ENCODE measurements at regions not wholly inside any gene's neighbourhood (a gene's known extent, or its start where the extent isn't known, plus 50 kb on each side); places are given as distances from the start of the nearest gene placed in this dataset.
"Not testable (repeated sequence)": the region's sequence is repeated elsewhere in the genome, so short reads cannot be mapped to it uniquely, and the experiment has no call there.

DNA sequence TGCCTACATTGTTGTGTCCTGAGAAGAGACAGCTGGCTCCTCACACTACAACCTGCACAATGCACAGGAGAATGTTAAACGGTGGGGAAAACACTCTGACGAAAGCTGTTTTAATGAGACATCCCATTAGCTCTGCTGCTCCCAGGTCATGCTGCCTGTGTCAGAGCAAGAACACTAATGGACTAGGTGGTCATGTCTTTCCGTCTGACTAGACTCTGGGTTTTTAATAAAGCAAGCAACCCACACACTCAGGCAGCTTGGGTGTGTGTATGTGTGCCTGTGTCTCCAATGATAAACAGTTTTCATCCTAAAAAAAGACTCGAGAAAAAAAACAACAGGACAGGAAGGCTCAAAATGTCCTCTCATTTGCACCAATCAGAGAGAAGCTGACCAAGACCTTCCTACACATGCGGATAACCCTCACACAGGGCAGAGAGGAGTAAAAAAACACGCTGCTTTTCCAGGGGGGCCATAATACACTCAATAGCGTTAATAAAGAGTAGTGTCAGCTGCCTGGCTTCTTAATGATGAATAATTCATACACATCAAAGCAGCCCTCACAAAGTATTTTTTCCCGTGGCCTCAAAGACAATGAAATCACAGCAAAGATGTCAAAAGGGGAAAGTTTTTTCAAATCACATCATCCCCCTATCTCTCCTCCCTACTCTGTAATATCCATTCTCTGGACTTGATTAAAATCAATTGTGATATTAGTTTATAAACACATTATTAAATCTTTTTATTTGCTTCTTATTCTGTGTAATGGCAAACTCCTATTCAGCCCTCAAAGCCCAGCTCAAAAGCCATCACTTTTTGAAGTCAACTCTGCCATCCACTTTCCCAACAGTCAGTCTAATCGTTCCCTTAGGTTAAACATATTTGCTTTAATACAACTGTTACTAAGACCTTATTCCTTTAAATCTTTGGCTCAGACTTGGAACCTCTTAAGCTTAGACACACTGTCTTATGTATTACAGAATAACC, 244.2 kb upstream of the CDH11 start:
- no peak for DNase-seq (ENCODE audit: low spot score)

DNA sequence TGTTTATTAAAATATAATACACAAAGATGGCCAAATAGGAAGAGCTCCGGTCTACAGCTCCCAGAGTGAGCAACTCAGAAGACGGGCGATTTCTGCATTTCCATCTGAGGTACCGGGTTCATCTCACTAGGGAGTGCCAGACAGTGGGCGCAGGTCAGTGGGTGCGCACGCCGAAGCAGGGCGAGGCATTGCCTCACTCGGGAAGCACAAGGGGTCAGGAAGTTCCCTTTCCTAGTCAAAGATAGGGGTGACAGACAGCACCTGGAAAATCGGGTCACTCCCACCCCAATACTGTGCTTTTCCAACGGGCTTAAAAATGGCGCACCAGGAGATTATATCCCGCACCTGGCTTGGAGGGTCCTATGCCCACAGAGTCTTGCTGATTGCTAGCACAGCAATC, 234.9 kb upstream of the CDH11 start:
- DNase-seq (ENCODE audit: low spot score), result not testable (repeated sequence)

DNA sequence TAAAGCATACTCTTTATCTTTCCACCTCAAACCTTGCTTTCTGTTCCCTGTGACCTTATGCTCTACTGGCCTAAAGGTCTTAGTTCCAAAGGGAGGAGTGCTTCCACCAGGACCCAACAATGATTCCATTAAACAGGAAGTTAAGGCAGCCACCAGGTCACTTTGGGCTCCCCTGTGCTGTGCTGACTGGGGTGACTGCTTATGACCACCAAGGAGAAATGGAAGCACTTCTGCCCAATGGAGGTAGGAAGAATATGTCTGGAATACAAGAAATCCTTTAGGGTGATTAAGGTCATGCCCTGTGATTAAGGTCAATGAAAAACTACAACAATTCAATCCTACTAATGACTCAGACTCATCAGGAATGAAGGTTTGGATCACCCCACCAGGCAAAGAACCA, 233.8 kb upstream of the CDH11 start:
- DNase-seq (ENCODE audit: low spot score), result no peak

- no peak for DNase-seq (ENCODE audit: low spot score)
Observed at GRCh38 chr16:65353183-65353582, 231.3 kb upstream of the CDH11 start.

GRCh38 chr16:65349626-65350025, 227.8 kb upstream of the CDH11 start:
- DNase-seq (ENCODE audit: low spot score), result no peak

DNA sequence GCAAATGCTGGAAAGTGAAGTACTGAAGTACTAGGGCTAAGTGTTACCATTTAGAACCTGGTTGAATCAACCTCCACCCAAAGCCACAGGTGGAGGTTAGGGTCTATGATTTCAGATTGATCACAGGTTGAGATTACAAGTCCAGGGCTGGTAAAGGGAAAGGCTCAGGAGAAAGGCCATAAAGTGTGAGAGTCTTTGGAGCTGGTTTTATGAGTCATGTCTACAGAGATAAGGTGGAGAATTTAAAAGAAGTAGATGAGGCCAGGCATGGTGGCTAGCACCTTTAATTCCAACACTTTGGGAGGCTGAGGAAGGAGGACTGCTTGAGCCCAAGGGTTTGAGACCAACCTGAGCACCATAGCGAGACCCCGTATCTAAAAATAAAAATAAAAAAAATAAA, 221.7 kb upstream of the CDH11 start:
- DNase-seq (ENCODE audit: low spot score), result no peak

DNA sequence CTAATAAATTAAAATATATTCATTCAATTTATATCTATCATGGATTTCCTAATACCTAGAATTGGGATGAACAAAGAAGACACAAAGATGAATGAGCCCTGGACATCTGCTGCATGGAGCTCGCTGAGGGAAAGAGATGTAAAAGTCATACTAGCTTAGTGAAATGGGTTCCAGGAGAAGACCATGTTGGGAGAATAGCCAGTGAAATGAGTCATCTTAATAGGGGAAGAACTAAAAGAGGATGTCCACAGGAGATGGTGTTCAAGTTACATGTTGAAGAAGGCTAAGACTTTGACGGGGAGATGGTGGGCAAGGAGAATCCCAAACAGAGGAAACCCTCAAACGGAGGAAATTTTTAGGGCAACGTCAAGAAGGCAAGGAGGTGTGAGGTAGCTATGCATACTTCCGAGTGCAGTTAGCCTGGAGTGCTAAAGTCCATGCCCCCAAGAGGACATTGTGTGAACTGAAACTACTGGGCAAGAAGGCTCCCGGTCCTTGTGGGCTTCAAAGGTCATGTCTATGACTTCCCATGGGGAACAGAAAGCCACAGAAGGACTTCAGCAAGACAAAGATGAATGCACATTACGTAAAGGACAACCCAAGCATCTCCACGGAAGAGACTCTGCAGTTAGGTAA, 220.5 kb upstream of the CDH11 start:
- DNase-seq (ENCODE audit: low spot score), result no peak

DNA sequence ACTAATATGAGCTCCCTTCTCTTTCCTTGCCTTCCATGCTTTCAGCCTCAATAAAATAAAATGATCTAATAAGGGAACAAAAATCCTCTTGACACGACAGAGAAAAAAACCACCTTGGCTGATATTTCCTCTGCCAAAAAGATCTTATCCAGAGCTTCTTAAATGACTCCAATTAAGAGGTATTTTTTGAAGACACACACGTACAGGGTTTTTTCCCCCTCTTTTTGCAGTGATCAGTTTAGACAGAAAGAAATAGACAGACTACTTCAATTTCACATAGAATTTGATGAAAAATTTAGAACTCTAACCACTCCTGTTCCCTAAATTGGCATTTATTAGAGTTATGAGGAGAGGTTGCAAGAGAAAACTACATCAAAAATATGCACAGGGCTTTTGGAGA, 217.2 kb upstream of the CDH11 start:
- DNase-seq (ENCODE audit: low spot score), result no peak

DNA sequence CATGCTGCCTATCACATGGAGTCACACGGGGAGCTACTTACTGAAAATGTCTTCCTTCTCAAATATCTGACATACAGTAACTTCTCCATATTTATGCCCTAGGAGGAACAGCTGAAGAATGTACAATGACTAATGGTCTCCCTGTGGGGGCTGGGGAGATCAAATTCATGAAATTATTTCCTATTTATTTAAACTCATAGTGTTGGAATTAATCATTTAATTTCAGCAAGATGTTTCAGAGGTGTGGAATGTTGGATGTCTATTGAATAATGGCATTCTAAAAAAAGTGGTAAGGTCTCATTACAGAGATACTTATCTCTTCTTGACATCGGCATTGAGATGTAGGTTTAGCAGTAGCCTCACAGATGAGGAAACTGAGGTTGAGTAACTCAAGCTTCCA, 214.3 kb upstream of the CDH11 start:
- DNase-seq (ENCODE audit: low spot score), result no peak

DNA sequence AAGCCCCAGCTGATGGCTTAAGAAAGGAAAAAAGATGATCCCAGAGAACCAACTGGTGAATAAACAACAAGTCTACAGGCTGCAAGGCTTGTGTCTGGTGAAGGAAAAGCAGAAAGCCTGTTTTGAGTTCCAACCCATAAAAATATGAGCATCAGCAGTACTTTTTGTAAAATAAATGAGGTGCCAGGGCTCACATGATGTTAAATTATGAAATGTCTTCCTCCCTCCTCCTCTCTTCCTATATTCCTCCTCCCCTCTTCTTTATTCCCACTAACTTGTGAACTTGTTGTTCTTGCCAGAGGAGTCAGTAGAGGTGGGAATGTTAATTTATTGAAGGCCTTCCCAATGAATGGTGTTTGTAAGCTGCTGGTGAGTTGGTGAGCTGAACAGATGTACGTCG, 212.2 kb upstream of the CDH11 start:
- no peak for DNase-seq (ENCODE audit: low spot score)

DNA sequence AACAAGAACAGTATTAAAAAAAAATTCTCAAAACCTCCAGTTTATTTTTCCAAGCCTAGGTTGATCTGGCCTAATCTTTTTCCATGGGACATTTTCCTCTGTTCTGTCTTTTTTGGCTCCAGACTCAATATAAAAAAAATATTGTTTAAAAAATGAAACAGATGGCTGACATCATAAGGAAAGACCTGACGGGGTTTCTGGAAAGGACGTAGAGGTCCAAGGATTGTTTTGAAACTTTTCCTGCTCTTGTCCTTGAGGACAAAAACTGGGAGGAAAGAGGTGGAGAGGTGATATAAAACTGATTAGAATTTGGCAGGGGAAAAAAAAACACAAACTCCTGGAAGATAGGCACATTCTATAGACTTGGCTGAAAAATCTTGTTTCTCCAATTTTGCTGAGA, 211.4 kb upstream of the CDH11 start:
- DNase-seq (ENCODE audit: low spot score), result no peak

GRCh38 chr16:65327346-65327745, 205.5 kb upstream of the CDH11 start:
- no peak for DNase-seq (ENCODE audit: low spot score)

- DNase-seq (ENCODE audit: low spot score), result no peak
Observed at GRCh38 chr16:65323655-65324237, 201.9 kb upstream of the CDH11 start.

DNA sequence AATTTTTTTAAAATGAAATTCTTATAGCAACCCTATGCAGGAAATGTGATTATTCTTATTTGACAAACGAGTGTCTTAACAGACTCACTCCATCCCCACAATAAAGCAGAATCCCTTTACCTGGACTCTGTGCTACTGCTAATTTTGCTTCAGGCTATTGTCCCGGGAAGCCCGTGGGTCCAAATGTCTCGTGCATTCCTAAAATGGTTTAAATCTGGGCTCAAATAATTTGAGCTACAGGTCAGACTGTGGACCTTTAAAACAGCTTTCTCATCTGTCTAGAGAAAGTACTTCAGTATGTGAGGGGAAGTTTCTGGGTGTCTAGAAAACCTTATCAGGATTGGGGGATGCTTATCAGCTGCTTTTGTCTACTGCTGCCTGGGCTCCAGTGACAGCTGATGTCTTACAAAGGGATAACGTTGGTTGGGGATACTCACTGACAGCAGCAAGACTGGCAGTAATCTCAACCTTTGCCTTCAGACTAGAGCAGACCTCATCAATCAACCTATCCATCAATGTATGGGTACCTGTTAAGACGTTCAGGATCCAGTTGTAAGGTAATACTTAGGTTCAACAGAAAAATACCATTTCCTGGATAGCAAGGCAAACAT, 197.9 kb upstream of the CDH11 start:
- DNase-seq (ENCODE audit: low spot score), result no peak

GRCh38 chr16:65318590-65319257, 196.9 kb upstream of the CDH11 start:
- DNase-seq (ENCODE audit: low spot score), result no peak

- no peak for DNase-seq (ENCODE audit: low spot score)
Observed at GRCh38 chr16:65318138-65318537, 196.3 kb upstream of the CDH11 start.

DNA sequence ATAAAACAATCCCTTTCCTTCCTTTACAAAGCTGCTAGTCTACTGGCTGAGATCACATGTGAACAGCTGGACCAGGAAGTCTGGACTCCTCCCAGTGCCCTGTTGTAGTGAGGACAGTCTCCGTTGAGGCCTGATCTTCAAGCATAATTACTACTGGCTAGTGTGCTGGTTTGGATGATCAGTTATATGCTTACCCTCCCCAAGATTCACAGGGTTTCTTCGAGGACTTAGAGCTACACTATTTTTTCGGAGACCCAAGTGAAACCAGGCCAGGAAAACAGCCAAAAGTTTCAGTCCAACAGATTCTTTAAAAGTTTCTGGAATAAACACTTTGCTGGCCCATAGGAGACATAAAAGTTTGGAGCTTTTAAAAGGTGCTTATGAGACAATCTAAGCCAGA, 194.9 kb upstream of the CDH11 start:
- no peak for DNase-seq (ENCODE audit: low spot score)

GRCh38 chr16:65315081-65315780, 193.4 kb upstream of the CDH11 start:
- no peak for DNase-seq (ENCODE audit: low spot score)

GRCh38 chr16:65314627-65315008, 192.8 kb upstream of the CDH11 start:
- DNase-seq (ENCODE audit: low spot score), result no peak

- peak; percentile 22 for DNase-seq (ENCODE audit: low spot score)
Observed at GRCh38 chr16:65313936-65314626, 192.2 kb upstream of the CDH11 start.

DNA sequence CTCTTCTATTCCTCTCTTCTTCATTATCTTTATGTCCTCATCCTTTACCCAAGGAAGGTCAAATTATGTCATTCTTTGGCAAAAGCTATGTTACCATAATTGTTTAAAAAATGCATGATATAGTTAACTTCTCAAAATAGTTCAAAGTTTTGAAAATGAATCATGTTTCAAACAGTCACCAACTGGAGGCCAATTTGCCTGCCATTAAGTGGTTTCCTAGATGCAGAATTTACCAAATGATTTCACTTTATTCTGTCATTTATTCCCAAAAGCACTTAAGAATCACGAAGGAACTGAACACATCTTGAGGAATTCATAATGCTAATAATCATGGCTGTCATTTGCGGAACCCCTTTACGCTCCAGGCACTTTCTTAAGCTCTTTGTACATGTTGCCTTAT, 190.9 kb upstream of the CDH11 start:
- no peak for DNase-seq (ENCODE audit: low spot score)
